ENCODE measurements at regions not wholly inside any gene's neighbourhood (a gene's known extent, or its start where the extent isn't known, plus 50 kb on each side); places are given as distances from the start of the nearest gene placed in this dataset.
"Not testable (repeated sequence)": the region's sequence is repeated elsewhere in the genome, so short reads cannot be mapped to it uniquely, and the experiment has no call there.

DNA sequence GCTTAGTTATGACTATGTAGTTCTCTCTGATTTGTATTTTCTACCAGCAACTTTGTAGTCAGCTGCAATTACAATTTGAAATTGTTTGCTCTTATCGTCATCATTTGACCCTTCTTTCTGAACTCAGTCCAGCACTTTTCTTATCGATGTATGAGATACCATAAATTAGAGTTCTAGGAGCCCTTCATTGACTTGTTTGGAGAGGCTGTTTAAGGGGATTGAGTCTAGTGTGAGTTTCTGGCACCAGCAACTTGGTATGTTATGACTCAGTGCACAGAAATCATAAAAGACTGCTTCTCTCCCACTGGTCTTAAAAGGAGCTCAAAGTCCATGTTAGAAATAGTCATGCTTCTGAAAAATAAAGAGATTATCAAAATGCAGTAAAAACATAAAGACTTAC, 190.3 kb downstream of the TENT5A start:
- DNase-seq (ENCODE audit: low read depth), result peak; percentile 35

DNA sequence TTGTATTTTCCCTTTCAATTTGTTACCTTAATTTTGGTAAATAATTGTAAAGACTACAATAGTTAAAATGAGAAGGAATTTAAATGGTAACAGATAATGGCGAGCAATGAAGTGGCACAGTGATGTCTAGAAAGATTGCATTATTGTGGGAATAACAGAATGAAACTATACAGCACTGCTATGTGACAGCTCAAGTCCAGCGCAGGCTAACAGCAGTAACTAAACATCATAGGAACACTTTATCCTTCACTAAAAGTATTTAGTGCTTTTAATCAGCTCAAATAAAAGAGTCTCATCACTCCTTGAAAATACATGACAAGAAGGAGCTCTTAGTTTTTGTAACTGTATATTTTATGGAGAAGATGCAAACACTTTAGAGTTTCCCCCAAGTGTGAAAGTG, 190.8 kb downstream of the TENT5A start:
- no peak for DNase-seq (ENCODE audit: low read depth)

DNA sequence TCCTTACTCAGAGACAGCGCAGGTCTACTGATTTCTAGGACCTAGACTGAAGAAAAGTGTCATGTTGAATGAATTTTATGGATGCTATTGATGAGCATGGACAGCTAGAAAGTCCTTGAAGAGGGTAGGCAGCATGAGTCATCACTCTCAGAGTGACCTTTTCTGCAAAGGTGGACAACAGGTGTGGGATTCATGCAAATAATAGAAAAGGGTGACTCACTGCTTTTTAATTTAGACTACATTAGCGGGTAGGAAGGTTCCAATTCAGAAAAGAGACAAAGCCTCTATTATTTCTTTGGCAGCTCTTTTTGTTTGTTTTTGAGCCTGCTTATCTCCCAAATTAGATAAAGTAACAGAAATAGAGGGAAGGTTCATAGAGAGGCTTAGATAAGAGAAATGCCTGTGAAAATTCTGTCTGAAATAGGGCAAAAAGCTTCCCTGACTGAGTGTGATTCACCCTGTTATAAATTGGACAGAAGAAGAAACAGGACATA, 191.4 kb downstream of the TENT5A start:
- no peak for DNase-seq (ENCODE audit: low read depth)

DNA sequence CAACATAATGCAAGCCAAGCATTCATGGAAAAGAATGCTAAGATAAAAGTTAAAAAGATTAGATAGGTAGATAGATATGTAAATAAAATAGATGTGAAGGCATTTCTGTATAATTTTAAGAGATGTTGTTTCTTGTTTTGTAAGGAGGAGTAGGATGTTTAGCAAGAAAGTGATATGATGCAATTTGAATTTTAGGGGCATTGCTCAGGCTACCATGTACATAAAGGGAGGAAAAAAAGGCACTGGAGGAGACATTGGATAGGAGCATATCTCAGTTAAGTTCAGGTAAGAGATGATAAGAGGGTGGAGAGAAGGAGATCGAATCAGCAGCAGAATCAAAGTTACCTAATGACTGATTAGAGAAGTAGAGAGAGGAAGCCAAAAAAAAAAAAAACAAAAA, 194.7 kb downstream of the TENT5A start:
- peak; percentile 2 for DNase-seq (ENCODE audit: low read depth)

DNA sequence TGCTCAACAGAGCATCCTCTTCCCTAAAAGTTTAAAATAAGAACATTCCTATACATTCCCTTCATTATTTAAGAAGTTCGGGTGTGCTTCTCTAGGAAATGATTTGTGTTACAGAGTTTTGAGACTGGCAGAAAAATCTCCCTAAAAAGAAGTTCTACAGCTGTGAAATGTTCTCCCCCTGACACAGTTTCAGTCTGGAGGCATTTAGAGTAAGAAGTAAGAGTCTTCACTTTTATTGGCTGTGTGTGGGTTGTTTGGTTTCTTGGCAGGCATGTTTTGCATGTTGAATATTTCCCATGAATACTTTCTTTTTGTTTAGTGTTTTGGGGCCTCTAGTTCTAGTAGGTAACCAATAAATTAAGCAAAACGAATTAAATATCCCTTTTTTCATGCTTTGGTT, 195.9 kb downstream of the TENT5A start:
- DNase-seq (ENCODE audit: low read depth), result no peak

DNA sequence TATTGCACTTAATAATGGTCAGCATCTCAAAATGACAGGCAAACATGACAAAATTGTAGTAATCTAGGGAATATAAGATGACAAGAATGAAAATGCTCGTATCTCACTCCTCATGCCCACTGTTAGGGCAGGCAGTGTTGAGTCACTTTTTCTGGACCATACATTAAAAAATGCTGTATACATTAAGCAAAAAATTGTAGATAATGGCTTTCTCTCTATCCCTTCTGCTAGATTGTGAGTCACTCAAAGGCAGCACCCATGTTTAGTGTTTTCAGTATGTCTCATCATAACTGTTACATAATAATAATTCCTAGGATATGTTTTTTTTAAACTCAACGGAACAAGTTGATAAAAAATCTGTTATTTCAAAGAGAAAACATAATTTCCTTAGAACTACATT, 199.3 kb downstream of the TENT5A start:
- DNase-seq (ENCODE audit: low read depth), result no peak

DNA sequence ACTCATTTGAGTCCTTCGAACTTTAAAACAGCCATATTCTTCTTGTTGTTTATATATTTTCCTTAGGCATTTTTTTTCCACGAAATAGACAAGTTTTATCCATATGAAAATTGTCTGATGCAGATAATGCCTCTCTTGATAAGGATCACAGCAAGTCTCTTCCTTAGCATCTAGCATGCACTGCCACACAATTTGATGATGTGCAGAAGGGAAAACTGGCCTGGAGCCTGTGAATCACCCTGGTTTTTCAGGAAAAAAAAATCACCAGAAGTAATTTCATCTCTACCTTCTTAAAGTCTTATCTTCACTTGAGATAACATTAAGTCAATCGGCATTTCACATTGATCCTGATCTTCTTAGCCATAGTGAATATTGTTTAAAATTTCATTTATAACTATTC, 199.8 kb downstream of the TENT5A start:
- no peak for DNase-seq (ENCODE audit: low read depth)

DNA sequence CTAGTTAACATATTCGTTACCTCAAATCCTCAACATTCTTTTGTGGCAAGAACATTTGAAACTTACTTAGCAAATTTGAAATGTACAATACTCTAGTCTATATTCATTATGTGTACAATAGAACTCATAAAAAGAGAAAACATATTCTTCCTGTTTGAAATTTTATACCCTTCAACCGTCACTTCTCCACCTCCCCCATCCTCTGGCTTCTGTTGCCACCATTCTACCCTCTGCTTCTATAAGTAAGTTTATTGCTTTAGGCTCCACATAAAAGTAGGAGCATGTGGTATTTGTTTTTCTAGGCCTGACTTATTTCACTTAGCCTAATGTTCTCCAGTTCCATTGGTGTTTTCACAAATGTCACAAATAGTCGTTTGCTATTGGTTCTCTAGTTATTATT, 205.3 kb downstream of the TENT5A start:
- no peak for DNase-seq (ENCODE audit: low read depth)

DNA sequence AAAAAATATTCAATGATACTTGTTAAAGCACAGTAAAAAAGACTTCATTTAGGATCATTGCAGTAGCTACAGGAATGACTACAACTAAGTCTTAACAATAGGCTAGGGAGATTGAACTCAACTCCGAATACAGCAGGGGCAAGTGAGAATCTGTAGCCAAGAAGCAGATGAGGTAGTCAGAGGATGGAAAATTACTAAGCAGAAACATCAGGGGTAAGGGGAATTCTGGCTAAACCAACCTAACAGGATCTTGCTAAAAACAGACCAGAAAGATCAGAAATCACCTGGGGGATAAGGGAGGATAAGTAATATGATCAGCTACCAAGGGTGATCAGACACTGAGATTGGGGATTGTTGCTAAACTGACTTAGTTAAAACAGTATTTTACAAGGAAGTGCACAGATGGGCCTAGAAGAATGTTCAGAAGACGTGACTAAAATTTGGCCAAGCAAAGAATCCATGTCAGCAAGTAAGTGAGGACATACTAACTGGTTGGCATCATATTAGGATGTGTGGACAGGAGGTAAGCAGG, 217.5 kb downstream of the TENT5A start:
- DNase-seq (ENCODE audit: low read depth), result no peak

DNA sequence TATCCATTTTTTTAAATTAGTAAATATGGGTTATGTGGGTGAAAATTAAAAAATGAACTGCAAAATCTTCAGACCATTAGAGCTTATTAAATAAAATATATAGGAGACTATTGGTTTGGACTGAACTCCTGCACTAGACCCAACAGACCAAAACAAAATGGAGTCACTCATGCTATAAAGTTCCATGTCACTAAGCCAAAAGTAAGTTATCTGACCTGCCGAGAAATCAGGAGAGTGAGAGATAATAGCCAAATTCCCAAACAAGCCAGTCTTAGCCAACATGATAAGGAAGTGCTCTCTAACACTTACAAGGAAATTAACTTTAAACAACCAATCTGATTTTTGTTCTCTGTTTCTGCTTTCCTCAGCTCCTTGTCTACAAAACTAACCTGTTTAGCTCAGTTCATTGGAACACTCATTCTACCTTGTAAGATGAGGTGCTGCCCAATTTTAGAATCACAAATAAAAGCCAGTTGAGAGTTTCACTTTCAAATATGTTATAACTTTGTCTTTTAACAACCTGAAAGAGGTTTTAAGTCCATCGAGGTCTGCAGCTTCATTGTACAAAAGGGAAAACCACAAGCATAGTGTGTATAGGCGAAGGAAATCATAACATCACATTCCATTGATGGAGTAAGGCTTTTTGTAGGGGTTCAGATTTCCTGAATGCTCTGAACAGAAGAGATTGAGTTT, 220.5 kb downstream of the TENT5A start:
- DNase-seq (ENCODE audit: low read depth), result no peak

DNA sequence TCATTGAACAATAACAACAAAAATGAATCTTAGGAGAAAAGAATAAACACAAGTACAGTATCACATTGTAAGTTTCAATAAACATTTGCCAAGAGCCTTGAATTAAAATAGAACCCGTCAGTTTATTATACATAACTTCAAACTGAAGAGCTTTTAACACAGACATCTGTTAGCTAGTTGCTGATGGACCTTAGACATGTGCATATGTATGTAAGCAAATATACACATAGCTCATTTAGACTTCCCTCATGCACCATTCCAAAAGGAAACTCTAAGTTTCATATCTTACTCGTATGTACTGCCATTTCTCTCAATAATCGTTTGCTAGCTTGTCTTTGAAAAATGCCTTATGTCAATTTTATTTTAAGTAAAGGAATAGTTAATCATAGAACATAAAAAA, 235.0 kb downstream of the TENT5A start:
- no peak for DNase-seq (ENCODE audit: low read depth)

DNA sequence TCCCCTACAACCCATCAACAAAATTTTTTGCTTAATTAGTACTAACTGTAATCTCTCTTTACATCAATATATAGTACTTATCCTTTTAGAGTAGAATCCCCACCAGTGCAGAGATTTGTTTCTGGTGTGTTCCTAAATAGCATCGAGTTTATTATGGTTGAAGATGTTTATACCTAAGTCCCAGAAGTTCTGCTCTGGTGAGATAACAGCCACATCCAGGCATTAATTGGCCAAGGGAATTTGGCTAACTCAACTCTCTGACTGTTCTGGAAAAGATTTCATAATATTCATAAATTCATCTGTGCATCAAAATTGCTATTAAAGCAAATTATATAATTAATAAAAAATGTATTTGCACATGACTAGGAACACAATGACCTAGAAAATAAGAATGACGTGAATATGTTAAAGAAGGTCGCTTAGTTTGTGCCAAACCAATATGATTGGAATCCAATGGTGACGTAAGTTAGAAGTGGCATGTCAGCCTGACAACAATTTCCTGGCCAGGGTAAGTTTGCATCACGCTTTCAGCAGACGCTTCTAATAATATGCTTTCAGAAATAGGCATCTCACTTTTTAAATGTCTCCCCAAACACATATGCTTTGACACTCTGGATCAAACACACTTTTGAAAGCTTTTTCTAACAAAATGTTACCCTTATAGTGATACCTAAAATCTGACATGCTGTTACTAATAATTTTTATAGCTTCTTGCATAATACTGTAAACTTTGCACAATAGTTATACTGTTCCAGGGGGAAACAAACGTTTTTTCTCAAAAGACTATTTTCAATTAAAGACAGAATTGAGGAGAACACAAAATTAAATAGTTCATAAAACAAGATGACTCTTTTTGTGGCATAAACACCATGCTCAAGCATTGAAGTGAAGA, 236.7 kb downstream of the TENT5A start:
- DNase-seq (ENCODE audit: low read depth), result peak; percentile 83

DNA sequence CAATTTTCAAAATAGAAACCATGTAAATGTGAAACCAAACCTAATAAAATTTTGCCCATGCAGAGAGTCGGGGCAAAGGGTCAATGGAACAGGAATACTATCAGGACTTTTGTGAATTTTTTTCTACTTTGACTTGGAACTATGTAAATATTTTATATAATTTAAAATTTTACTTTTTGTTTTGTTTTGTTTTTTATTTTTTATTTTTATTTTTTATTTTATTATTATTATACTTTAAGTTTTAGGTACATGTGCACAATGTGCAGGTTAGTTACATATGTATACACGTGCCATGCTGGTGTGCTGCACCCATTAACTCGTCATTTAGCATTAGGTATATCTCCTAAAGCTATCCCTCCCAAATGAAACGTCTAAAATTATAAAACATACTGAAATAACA, 238.3 kb downstream of the TENT5A start:
- not testable (repeated sequence) for DNase-seq (ENCODE audit: low read depth)

DNA sequence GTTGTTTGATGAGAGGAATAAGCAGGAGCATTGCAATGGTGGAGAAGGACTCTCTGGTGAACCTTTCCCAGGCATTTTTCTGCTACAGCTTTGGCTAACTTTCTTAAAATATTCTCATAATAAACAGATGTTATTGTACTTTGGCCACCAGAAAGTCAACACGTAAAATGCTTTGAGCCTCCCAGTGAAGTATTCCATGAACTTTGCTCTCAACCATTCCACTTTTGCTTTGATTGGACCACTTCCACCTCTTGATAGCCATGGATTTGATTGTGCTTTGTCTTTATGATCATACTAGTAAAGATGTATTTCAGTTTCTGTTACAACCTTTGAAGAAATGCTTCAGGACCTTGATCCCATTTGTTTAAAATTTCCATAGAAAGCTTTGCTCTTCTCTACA, 241.1 kb downstream of the TENT5A start:
- DNase-seq (ENCODE audit: low read depth), result peak; percentile 2

DNA sequence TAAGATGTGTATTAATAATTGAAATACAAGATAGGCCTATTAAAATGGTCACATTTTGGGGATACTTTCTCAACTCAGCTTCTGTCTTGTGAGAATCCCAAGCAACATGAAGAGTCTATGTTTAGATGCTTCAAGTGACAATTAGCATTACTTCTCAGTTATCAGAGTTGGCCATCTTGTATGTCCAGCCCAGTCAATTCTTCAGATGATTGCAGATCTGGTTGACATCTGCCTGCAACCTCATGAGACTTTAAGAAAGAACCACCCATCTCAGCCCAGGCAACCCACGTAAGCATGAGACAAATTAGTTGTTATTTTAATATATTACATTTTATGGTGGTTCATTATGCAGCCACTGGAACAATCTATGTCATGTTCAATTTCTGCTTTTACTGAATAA, 256.5 kb downstream of the TENT5A start:
- no peak for DNase-seq (ENCODE audit: low read depth)

DNA sequence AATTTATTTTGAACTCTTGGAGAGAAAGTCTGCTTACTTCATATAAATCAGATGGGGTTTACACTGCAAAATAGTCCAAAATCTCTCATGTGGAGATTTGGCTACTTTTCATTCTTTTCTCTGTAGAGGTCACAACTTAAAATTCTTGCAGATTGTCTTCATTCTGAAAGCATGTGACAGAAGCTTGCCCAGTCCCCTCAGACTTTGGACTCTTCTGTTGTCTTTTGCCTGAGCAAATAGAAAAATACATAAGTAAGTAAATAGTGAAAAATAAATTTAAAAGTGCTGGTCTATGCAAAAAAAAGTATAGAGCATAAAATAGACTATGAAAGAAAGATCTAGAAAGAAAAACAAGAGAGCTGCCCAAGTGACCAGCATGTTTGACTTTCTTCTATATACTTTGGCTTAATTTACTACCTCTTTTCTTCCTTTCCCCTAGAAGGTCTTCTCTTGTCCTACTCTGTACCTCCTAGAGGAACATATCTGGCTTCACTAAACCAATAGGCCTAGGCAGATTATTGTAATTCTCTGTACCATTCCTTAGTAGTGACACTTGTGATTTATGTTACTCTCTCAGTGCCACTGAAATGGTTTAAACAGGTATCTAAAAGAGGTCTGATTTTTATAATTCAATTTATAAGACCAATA, 260.9 kb downstream of the TENT5A start:
- DNase-seq (ENCODE audit: low read depth), result no peak

DNA sequence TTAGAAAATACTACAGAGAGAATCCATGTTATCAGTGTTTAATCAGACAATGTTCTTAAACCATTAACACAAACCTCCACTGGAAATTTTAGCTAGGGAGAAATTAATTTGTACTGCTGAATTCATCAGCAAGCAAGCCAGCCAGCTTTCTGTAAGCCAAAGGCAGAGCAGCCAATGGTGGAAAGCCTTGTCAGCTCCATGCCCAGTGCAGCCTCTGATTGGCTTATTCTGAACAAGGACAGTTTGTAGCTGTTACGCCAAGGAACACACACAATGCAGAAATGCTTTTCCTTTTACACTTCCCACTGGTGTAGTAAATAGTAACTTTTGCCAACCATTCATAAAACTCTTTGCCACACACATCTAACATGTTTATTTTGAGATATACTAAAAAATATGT, 265.0 kb downstream of the TENT5A start:
- DNase-seq (ENCODE audit: low read depth), result peak; percentile 30

DNA sequence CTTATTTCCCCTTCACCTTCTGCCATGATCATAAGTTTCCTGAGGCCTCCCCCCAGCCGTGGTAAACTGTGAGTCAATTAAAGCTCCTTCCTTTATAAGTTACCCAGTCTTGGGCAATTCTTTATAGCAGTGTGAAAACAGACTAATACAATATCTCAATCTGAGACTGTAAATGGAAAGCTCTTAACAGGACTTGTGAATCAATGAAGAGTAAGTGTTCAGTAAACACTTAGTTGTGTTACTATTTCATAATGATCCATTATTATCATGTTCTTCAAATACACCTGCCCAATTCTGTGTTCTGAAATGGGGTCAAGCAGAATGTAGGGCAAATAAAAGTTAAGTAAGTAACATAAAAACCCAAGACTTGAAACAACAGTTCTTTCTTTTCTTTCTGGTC, 266.2 kb downstream of the TENT5A start:
- no peak for DNase-seq (ENCODE audit: low read depth)

DNA sequence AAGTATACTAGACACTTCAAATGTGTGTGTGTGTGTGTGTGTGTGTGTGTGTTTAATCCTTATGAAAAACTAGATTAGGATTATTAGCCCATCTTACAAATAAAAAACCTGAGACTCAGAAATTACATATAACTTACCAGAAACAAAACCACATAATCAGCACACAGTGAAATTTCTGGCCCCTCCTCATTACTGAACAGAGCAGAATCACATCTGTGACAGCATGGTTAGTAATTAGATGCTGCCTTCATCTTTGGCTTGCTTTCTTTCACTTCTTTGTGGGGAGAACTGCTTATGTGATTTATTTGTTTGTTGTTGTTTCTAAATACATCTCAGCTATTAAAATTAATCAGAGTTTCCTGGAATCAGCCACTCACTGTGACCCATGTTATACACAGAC, 267.1 kb downstream of the TENT5A start:
- no peak for DNase-seq (ENCODE audit: low read depth)

DNA sequence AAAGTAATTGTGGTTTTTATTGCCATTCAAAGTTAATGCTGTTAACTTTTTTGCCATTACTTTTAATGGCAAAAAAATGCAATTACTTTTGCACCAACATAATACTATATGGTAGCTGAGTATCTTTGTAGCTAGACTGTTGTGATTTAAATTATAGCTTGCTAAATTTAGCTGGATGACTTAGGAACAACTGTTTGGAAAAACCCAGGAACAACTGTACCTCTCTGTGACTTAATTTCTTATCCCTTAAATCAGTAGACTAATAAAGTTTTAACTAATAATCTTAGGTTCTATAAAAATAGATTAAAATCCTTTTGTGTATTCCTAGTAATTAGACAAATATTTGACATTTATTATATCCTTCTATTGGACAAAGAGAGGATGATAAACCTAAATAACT, 268.2 kb downstream of the TENT5A start:
- no peak for DNase-seq (ENCODE audit: low read depth)

DNA sequence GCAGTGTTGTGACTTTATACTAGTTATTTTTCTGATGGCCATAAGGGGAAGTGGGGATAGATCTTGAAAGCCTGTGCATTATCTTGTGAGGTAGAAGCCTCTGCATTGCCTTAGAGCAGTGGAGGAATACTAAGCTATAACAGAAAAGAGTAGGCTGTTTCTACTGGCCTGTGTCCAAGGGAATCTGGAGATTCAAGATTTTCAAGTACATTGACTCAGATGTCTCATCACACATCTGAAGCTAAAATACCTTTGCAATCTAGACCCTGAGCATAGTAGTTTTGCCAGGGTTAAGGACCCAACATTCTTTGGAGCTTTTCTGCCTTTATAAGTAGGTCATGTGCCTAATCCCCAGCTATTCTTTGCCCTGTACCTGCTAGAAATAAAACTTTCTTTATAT, 272.3 kb downstream of the TENT5A start:
- no peak for DNase-seq (ENCODE audit: low read depth)

DNA sequence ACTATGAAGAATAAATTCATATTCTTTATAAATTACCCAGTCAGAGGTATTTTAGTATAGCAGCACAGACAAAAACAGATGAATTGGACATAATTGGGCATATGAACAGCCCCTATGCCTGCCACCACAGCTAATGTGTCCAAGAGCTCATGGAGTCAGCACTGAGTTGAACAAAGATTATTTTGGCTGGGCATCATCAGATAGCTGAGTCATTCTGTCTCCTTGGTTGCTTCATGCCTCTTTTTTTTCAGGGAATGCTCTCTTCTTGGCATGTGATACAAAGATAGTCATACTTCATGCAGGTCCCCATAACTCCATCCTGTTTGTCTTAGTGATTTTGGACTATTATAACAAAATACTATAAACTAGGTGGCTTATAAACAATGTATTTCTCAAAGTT, 275.6 kb downstream of the TENT5A start:
- DNase-seq (ENCODE audit: low read depth), result peak; percentile 66

DNA sequence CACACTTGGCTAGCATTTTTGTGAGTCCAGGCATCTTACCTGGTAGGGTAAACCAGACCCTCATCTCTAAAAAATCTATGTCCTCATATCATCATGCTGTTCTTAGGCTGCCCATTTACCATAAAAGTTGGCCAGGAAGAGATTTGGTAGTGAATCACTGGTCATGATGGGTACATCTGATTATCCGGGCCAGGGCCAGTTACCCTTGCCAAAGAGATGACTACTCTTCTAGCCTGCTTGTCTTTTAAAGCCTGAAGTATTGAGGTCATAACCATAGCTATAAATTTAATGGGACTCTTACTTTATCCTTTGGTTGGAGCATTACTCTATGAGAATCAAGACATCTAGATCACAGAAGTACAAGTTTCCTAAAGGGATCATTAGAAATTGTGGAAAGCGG, 276.8 kb downstream of the TENT5A start:
- DNase-seq (ENCODE audit: low read depth), result no peak

All from fibroblast of gingiva (primary cell).